ENCODE measurements at regions not wholly inside any gene's neighbourhood (a gene's known extent, or its start where the extent isn't known, plus 50 kb on each side); places are given as distances from the start of the nearest gene placed in this dataset.

DNA sequence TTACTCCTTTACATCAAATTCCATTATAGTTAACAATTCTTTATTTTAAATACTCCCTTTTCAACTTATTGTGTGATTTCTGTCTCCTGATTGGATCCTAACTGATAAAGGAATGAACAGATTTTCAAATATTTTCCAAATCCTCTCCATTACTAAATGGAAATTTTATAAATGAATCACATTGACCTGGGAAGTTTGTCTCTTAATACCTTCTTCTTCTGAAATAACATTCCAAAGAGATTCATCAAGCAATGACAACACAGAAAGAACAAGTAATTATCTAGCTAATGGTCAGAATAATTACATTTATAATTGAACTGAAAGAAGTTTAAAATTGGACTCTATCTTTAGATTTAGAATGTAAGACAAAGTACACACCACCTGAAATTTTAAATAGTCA is 515.4 kb upstream of the PTCHD4 start:
- no peak for TF ChIP-seq POLR2A (IDR thresholded peaks at IDR 0.05)
- TF ChIP-seq, protein P1, sequence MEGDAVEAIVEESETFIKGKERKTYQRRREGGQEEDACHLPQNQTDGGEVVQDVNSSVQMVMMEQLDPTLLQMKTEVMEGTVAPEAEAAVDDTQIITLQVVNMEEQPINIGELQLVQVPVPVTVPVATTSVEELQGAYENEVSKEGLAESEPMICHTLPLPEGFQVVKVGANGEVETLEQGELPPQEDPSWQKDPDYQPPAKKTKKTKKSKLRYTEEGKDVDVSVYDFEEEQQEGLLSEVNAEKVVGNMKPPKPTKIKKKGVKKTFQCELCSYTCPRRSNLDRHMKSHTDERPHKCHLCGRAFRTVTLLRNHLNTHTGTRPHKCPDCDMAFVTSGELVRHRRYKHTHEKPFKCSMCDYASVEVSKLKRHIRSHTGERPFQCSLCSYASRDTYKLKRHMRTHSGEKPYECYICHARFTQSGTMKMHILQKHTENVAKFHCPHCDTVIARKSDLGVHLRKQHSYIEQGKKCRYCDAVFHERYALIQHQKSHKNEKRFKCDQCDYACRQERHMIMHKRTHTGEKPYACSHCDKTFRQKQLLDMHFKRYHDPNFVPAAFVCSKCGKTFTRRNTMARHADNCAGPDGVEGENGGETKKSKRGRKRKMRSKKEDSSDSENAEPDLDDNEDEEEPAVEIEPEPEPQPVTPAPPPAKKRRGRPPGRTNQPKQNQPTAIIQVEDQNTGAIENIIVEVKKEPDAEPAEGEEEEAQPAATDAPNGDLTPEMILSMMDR (IDR thresholded peaks at IDR 0.05): no peak

Data from testis (tissue), 2 donors.